ENCODE measurements at regions not wholly inside any gene's neighbourhood (a gene's known extent, or its start where the extent isn't known, plus 50 kb on each side); places are given as distances from the start of the nearest gene placed in this dataset.

DNA sequence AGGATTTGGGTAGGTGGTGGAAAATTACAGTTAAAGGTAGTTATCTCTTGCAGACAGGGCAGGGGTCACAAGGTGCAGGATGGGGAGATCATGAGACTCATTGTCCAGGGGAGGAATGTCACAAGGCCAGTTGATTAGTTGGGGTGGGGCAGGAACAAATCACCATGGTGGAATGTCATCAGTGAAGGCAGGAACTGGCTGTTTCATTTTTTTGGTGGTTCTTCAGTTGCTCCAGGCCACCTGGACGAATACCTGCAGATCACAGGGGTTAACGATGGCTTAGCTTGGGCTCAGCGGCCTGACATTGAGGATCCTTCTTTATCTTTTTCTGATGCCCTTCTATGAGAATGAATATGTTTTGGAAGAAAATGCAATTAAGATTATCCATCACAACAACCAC, 87.1 kb downstream of the KPNA2 start:
- no peak overlapping the region for H3K27ac Mint-ChIP-seq (ENCODE audit: low read depth)
- no peak overlapping the region for H3K4me3 Mint-ChIP-seq
- ATAC-seq (replicated peaks; ENCODE audit: extremely low read depth, poor library complexity, severe bottlenecking) = no peak
- H3K4me1 Mint-ChIP-seq = peaks cover 23% of the 10 kb centered on the region
- H3K27me3 Mint-ChIP-seq = no peaks in the 10 kb centered on the region
- peaks cover 45% of the 10 kb centered on the region for H3K36me3 Mint-ChIP-seq (ENCODE audit: insufficient read depth)
- no peaks in the 10 kb centered on the region for H3K9me3 Mint-ChIP-seq
- no peak for DNase-seq (ENCODE audit: low spot score in 2 of 2)

DNA sequence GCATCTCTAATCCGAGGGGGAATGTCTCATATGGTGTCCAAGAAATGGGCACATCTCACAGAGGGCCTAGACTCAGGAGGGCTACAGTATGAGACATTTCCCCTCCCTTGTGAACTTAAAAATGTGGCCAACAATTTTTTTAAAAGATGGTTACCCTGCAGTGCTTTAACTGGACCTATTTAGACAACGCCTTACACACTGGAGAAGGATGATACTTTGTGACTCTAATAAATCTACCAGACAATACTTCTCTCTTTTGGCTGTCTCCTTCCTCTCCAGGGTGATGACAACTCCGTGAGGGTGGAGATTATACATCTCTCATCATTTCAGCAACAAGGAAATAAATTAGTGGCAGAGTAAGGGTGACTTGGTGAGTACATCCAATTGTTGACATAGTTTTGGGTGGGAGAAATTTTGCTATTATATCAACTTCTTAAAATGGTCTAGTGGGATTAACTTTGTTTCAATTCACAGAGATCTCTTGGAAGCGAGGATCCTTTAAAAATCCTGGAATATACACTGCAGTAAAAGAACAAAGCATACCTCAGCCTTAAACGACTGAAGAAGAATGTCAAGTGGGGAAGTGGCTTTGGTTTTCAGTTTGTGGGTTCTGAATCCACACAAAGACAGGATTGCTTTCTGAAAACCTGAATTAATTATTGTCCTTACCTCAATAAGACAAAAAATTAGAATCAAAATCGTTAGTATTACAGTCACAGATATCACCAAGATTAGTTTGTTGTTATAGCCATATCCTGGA, 89.8 kb downstream of the KPNA2 start:
- no peaks in the 10 kb centered on the region for H3K27me3 Mint-ChIP-seq
- peaks cover 27% of the 10 kb centered on the region for H3K4me1 Mint-ChIP-seq
- H3K36me3 Mint-ChIP-seq (ENCODE audit: insufficient read depth) = peaks cover 32% of the 10 kb centered on the region
- ATAC-seq (replicated peaks; ENCODE audit: extremely low read depth, poor library complexity, severe bottlenecking) (no peak), DNase-seq (ENCODE audit: low spot score in 2 of 2) (no peak)
- no peaks in the 10 kb centered on the region for H3K9me3 Mint-ChIP-seq
- H3K27ac Mint-ChIP-seq (ENCODE audit: low read depth) = peak overlapping the region; percentile 7
- no peak overlapping the region for H3K4me3 Mint-ChIP-seq

DNA sequence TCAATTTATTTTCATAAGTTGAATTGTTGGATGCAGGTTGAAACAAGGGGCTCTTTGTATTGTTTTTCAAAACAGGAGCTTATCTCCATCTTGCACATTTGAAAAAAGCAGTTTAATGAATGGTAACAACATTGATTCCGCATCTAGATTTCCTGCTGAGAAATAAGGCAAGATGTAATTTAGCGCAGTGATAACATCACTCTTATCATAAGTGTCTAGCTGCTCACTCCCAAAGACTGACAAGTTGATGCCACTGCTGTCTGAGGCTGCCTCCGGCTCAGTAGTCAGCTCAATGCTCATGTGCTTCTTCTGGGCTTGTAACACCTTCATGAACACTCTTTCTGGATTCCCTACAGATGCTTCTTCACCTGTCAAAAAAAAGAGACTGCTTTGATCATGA, 92.4 kb downstream of the KPNA2 start:
- Mint-ChIP-seq H3K9me3 (no peaks in the 10 kb centered on the region), H3K27ac (ENCODE audit: low read depth) (no peak overlapping the region), H3K27me3 (no peaks in the 10 kb centered on the region), H3K4me3 (no peak overlapping the region), H3K36me3 (ENCODE audit: insufficient read depth) (peaks cover 23% of the 10 kb centered on the region), H3K4me1 (peaks cover 22% of the 10 kb centered on the region)
- DNase-seq (ENCODE audit: low spot score in 2 of 2) (no peak), ATAC-seq (replicated peaks; ENCODE audit: extremely low read depth, poor library complexity, severe bottlenecking) (no peak)

DNA sequence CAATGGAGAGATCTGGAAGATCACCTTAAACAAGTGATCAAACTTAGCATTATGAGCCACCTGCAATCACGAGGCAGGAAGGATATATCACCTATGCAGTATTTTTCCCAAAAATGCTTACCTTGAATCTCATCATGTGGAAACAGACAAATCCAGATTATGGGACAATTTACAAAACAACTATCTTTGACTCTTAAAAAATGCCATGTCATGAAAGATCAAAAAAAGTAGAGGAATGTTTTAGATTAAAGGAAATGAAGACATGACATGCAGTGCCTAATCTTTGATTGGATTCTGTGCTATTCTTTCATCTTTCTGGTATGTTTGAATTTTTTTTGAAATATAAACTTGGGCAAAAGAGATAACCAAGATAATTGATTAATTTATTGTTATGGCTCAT, 95.9 kb downstream of the KPNA2 start:
- Mint-ChIP-seq H3K9me3 (no peaks in the 10 kb centered on the region), H3K27ac (ENCODE audit: low read depth) (no peak overlapping the region), H3K27me3 (no peaks in the 10 kb centered on the region), H3K4me1 (peaks cover 8% of the 10 kb centered on the region), H3K36me3 (ENCODE audit: insufficient read depth) (peaks cover 23% of the 10 kb centered on the region), H3K4me3 (no peak overlapping the region)
- no peak for DNase-seq (ENCODE audit: low spot score in 2 of 2)
- no peak for ATAC-seq (replicated peaks; ENCODE audit: extremely low read depth, poor library complexity, severe bottlenecking)

DNA sequence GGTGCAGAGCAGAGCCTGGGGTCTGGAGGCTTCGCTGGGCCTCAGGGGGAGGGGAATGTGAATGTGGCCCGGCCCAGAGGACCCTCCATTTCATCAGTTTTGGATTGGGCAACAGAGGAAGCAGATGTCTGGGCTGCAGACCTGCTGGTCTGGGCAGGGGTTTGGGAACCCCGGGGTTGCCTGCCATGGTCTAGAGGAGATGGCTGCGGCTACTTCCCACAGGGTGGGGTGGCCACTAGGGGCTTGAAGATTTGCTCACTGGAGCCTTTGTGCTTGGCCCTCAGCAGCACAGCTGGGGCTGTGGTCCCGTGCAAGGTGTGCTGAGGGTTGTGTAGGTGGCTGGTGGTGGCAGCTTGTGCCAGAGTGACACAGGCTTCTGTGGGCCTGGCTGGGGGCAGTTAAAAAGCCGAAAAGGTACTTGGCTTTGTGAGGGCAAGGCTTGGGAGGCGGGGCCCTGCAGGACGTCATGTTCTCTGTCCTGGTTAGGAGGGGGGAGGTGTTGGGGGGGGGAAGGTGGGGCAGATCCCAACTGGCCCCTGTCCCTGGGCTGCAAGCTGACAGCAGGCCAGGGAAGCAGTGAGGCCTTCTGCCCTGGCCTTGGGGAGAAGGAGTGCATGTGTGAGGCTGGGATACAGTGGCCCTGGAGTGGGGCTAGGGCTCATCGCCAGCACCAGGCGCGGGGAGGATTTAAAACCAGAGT, 98.0 kb downstream of the KPNA2 start:
- H3K9me3 Mint-ChIP-seq = no peaks in the 10 kb centered on the region
- ATAC-seq (replicated peaks; ENCODE audit: extremely low read depth, poor library complexity, severe bottlenecking) = no peak
- no peak for DNase-seq (ENCODE audit: low spot score in 2 of 2)

DNA sequence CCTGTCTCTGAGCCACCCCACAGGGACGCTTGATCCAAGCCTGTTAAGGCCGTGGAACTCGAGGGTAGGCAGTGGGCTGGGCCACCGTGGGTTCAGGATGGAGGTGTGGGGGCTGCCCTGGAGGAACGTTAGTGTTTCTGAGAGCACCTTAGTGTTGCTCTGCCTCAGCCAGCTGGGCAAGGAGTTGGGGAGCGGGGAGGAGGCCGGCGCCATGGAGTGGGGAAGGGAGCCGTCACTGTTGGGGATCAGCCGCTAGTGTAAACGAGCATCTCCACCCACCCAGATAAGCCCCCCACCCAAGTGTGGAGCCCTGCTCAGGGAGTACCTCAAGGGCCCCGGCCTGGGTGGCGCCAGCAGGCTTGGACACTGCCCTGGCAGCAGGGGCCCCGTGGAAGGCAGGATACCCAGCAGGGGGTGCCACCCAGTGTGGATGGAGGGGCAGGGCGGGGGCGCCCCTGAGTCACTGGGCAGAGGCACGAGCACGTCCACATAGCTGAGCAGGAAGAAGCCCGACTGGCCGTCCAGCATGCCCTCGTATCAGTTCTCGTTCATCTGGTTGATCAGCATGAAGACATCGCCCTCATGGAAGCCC, 98.6 kb downstream of the KPNA2 start:
- peaks cover 16% of the 10 kb centered on the region for H3K36me3 Mint-ChIP-seq (ENCODE audit: insufficient read depth)
- no peak overlapping the region for H3K4me3 Mint-ChIP-seq
- ATAC-seq (replicated peaks; ENCODE audit: extremely low read depth, poor library complexity, severe bottlenecking) = no peak
- H3K27me3 Mint-ChIP-seq = no peaks in the 10 kb centered on the region
- peaks cover 5% of the 10 kb centered on the region for H3K4me1 Mint-ChIP-seq
- no peak for DNase-seq (ENCODE audit: low spot score in 2 of 2)
- no peaks in the 10 kb centered on the region for H3K9me3 Mint-ChIP-seq
- no peak overlapping the region for H3K27ac Mint-ChIP-seq (ENCODE audit: low read depth)

More for the DNA sequence above, 98.0 kb downstream of the KPNA2 start:
- Mint-ChIP-seq H3K36me3 (ENCODE audit: insufficient read depth) (peaks cover 18% of the 10 kb centered on the region), H3K4me1 (peaks cover 5% of the 10 kb centered on the region), H3K27me3 (no peaks in the 10 kb centered on the region), H3K27ac (ENCODE audit: low read depth) (no peak overlapping the region), H3K4me3 (no peak overlapping the region)

DNA sequence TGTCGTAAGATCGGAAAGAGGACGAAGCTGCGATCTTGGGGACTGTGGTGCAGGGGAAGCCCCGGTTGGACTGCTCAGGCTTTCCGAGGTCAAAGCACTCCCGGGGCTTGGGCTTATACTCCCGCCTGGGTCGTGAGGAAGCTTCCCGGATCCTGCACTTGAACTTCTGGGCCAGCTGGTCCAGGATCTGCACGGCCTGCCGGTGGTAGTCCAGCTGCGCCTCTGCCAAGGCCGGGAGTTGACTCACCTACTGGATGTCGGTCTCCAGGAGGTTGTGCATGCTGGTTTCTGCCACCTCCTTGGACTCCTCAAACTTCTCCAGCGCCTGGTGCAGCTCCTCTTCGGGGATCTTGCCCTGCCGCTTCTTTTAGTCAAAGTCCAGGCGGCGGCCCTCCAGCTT, 99.2 kb downstream of the KPNA2 start:
- DNase-seq (ENCODE audit: low spot score in 2 of 2) = no peak
- H3K4me1 Mint-ChIP-seq = peaks cover 5% of the 10 kb centered on the region
- H3K4me3 Mint-ChIP-seq = no peak overlapping the region
- H3K27me3 Mint-ChIP-seq = no peaks in the 10 kb centered on the region
- H3K36me3 Mint-ChIP-seq (ENCODE audit: insufficient read depth) = peaks cover 16% of the 10 kb centered on the region
- no peak for ATAC-seq (replicated peaks; ENCODE audit: extremely low read depth, poor library complexity, severe bottlenecking)
- no peaks in the 10 kb centered on the region for H3K9me3 Mint-ChIP-seq
- H3K27ac Mint-ChIP-seq (ENCODE audit: low read depth) = no peak overlapping the region

DNA sequence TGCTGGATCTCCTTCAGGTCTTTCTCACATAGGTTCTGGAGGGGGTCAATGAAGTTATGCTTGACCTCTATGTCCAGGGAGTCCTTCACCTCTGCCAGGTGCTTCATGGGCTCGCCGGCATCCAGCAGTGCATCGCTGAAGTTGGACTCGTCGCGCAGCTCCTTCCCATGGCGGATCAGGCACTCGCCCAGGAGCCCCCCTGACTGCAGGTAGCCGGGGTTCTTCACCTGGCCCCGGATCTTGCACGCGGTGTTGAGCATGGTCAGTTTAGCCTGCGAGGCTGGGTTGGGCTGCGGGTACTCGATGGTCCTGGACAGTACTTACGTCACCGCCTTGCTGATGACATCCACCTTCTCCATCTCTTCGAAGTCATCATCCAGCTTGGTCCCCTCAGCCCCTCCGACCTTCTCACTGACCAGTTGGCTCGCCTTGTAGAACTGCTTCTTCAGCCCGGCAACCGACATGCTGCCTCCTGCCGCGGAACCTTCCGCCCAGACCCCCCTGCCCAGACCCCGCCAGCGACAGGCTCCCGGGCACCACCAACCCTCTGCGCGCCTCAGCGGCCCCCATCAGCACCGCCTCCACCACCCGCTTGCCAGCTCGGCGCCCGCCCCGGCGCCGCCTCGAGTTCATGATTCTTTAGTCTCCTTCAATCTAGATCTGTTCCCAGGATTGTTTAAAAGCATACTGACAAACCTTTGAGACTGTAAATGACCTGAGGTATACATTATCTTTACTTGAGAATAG, 99.8 kb downstream of the KPNA2 start:
- no peak overlapping the region for H3K4me3 Mint-ChIP-seq
- H3K27ac Mint-ChIP-seq (ENCODE audit: low read depth) = no peak overlapping the region
- no peaks in the 10 kb centered on the region for H3K9me3 Mint-ChIP-seq
- peaks cover 1% of the 10 kb centered on the region for H3K4me1 Mint-ChIP-seq
- no peaks in the 10 kb centered on the region for H3K27me3 Mint-ChIP-seq
- ATAC-seq (replicated peaks; ENCODE audit: extremely low read depth, poor library complexity, severe bottlenecking) = no peak
- H3K36me3 Mint-ChIP-seq (ENCODE audit: insufficient read depth) = peaks cover 14% of the 10 kb centered on the region
- no peak for DNase-seq (ENCODE audit: low spot score in 2 of 2)

DNA sequence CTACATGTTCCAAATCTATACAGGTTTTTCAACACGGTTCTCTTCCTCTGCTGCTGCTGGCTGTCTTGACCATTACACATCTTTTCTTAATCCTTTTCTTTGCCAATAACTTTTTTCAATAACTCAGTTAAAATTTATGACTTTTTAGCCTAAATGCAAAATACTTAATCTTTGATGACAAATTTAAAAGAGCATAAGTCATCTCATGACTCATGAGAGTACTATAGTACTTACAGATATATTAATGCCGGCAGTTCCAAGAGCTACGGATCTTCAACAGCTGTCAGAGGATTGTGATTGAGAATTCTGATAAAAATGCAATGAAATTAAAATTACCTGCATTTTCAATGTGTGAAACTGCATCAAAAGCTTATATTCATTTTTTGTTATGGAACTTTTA, 105.5 kb downstream of the KPNA2 start:
- H3K36me3 Mint-ChIP-seq (ENCODE audit: insufficient read depth) = peaks cover 2% of the 10 kb centered on the region
- no peaks in the 10 kb centered on the region for H3K9me3 Mint-ChIP-seq
- peak overlapping the region; percentile 36 for H3K27ac Mint-ChIP-seq (ENCODE audit: low read depth)
- no peaks in the 10 kb centered on the region for H3K4me1 Mint-ChIP-seq
- DNase-seq (ENCODE audit: low spot score in 2 of 2) (no peak), ATAC-seq (replicated peaks; ENCODE audit: extremely low read depth, poor library complexity, severe bottlenecking) (no peak)
- H3K27me3 Mint-ChIP-seq = no peaks in the 10 kb centered on the region
- H3K4me3 Mint-ChIP-seq = no peak overlapping the region

DNA sequence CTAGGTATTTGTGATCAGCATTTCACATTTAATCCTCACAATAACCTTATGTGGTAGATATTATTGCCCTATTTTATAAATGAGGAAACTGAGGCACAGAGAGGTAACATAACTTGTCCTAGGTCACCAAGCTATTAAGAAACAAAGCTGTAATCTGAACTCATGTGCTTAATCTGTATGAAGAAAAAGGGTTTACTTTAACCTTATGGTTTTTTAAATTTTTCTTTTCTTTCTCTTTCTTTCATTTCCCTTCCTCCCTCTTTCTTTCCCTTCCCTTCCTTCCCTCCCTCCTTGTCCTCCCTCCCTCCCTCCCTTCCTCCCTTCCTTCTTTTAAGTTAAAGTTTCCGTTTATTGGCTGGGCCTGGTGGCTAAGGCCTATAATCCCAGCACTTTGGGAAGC, 105.2 kb upstream of the AMZ2 start:
- DNase-seq (ENCODE audit: low spot score in 2 of 2) (no peak), ATAC-seq (replicated peaks; ENCODE audit: extremely low read depth, poor library complexity, severe bottlenecking) (no peak)
- H3K4me1 Mint-ChIP-seq = no peaks in the 10 kb centered on the region
- no peaks in the 10 kb centered on the region for H3K9me3 Mint-ChIP-seq
- H3K36me3 Mint-ChIP-seq (ENCODE audit: insufficient read depth) = peaks cover 2% of the 10 kb centered on the region
- H3K27me3 Mint-ChIP-seq = no peaks in the 10 kb centered on the region
- H3K4me3 Mint-ChIP-seq = no peak overlapping the region
- no peak overlapping the region for H3K27ac Mint-ChIP-seq (ENCODE audit: low read depth)

DNA sequence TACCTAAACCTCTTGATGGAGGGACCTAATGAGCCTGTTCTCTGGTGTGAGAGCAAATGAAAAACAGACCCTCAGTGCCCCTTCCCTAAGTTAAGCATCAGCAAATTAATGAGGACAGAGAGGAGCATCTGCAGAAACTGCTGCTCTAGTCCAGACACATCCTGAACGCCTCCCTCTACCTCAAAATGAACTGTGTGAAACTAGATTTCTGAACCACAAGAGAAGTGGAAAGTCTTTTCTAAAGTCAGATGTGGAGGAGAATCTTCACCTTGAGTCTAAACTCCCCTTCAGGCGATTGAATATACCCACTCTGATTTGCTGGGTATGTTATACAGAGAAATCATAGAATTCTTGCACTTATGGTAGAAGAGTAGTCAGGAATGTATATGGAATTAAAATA, 104.4 kb upstream of the AMZ2 start:
- peaks cover 2% of the 10 kb centered on the region for H3K36me3 Mint-ChIP-seq (ENCODE audit: insufficient read depth)
- H3K4me3 Mint-ChIP-seq = no peak overlapping the region
- DNase-seq (ENCODE audit: low spot score in 2 of 2) = no peak
- H3K27ac Mint-ChIP-seq (ENCODE audit: low read depth) = no peak overlapping the region
- no peaks in the 10 kb centered on the region for H3K9me3 Mint-ChIP-seq
- no peaks in the 10 kb centered on the region for H3K27me3 Mint-ChIP-seq
- no peak for ATAC-seq (replicated peaks; ENCODE audit: extremely low read depth, poor library complexity, severe bottlenecking)
- H3K4me1 Mint-ChIP-seq = no peaks in the 10 kb centered on the region

DNA sequence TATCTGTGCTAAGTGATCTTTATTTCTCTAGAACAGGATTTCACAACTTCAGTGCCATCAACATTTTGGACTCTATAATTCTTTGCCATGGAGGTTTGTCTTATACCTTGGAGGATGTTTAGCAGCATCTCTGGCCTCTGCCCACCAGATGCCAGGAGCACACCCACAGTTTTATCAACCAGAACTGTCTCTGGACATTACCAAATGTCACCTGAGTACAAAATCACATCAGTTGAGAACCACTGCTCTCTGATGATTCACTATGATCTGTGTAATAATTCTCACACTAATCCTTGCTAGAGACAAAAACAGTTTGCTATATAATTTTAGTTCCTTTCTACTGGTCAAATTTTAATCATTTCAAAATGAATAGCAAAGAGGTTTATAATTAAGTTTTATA, 102.8 kb upstream of the AMZ2 start:
- no peak for DNase-seq (ENCODE audit: low spot score in 2 of 2)
- no peak overlapping the region for H3K27ac Mint-ChIP-seq (ENCODE audit: low read depth)
- no peak overlapping the region for H3K4me3 Mint-ChIP-seq
- no peaks in the 10 kb centered on the region for H3K27me3 Mint-ChIP-seq
- no peak for ATAC-seq (replicated peaks; ENCODE audit: extremely low read depth, poor library complexity, severe bottlenecking)
- H3K4me1 Mint-ChIP-seq = no peaks in the 10 kb centered on the region
- peaks cover 2% of the 10 kb centered on the region for H3K36me3 Mint-ChIP-seq (ENCODE audit: insufficient read depth)
- H3K9me3 Mint-ChIP-seq = no peaks in the 10 kb centered on the region
